GM23338 (cell line): ENCODE measurements at regions not wholly inside any gene's neighbourhood (a gene's known extent, or its start where the extent isn't known, plus 50 kb on each side); places are given as distances from the start of the nearest gene placed in this dataset.

ENCODE experiments used
- CREB1 ChIP-seq: fragments of 250-450 bp; sonication (Bioruptor Pico); IDR thresholded peaks from 2 replicates; pipeline ENCODE4 v1.5.0; 2020; ENCODE audit warnings: low read depth, mild to moderate bottlenecking, moderate library complexity
- EZH2 ChIP-seq: fragments of 200-600 bp; sonication (generic); IDR thresholded peaks from one replicate; pipeline ENCODE4 v1.8.0; 2017; ENCODE audit warnings: antibody characterized with exemption, mild to moderate bottlenecking, low read depth; ENCODE audit not compliant: unreplicated experiment
- EZH2phosphoT487 ChIP-seq: fragments of 200-600 bp; sonication (generic); IDR thresholded peaks from one replicate; pipeline ENCODE4 v1.8.1; 2018; ENCODE audit warnings: antibody characterized with exemption; ENCODE audit not compliant: unreplicated experiment
- JUNB ChIP-seq: IDR thresholded peaks from one replicate; pipeline ENCODE4 v1.6.1; 2016; ENCODE audit warnings: antibody characterized with exemption; ENCODE audit not compliant: unreplicated experiment
- POLR2AphosphoS5 ChIP-seq: IDR thresholded peaks from 2 replicates; pipeline ENCODE4 v1.6.1; 2016; ENCODE audit warnings: antibody characterized with exemption, low read depth
- STAT1 ChIP-seq: IDR thresholded peaks from one replicate; pipeline ENCODE4 v1.6.1; 2016; ENCODE audit warnings: antibody characterized with exemption; ENCODE audit not compliant: unreplicated experiment
- TF ChIP-seq, protein P1 (sequence below), 2 experiments: fragments of 200-600 bp in 1 of 2; sonication (generic) in 1 of 2; conservative IDR thresholded peaks; 2 replicates each; pipeline versions ENCODE4 v1.5.1 to v1.6.1; 2016 to 2017; ENCODE audit warnings: antibody characterized with exemption in 2 of 2, low read depth in 2 of 2, mild to moderate bottlenecking in 2 of 2, moderate library complexity in 1 of 2
- TF ChIP-seq, protein P2 (sequence below): fragments of 250-450 bp; sonication (Bioruptor Pico); IDR thresholded peaks from 2 replicates; pipeline ENCODE4 v1.5.0; 2020; ENCODE audit warnings: mild to moderate bottlenecking, moderate library complexity
- TF ChIP-seq, protein P3 (sequence below): IDR thresholded peaks from one replicate; pipeline ENCODE4 v1.6.1; 2018; ENCODE audit warnings: antibody characterized with exemption; ENCODE audit not compliant: unreplicated experiment
- TF ChIP-seq, protein P4 (sequence below): IDR thresholded peaks from 2 replicates; pipeline ENCODE4 v1.6.1; 2016; ENCODE audit warnings: antibody characterized with exemption

DNA sequence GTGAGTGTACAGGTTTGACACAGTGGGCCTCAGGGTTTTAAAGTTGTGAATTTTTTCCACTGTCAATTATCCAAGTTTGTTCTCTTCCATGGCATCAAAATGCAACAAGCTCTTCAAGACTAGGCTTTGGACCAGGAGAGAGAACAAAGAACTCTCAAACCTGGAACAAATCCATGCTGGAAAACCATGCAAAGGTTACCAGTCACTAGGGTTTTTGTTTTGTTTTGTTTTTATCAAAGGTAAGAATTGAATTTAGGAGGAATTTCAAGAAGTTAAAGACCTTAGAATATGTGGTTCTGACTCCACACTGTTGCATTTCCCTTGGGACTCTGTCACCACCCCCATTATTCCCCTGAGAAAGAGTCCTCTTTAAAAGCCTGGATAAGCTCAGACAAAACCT, 191.1 kb upstream of the PIK3R1 start:
- TF ChIP-seq, protein P1, sequence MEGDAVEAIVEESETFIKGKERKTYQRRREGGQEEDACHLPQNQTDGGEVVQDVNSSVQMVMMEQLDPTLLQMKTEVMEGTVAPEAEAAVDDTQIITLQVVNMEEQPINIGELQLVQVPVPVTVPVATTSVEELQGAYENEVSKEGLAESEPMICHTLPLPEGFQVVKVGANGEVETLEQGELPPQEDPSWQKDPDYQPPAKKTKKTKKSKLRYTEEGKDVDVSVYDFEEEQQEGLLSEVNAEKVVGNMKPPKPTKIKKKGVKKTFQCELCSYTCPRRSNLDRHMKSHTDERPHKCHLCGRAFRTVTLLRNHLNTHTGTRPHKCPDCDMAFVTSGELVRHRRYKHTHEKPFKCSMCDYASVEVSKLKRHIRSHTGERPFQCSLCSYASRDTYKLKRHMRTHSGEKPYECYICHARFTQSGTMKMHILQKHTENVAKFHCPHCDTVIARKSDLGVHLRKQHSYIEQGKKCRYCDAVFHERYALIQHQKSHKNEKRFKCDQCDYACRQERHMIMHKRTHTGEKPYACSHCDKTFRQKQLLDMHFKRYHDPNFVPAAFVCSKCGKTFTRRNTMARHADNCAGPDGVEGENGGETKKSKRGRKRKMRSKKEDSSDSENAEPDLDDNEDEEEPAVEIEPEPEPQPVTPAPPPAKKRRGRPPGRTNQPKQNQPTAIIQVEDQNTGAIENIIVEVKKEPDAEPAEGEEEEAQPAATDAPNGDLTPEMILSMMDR (conservative IDR thresholded peaks at IDR 0.05; ENCODE audit: low read depth in 2 of 2): no peak
- no peak for TF ChIP-seq CREB1 (CRISPR knock-in tag)
- no peak for TF ChIP-seq POLR2AphosphoS5
- TF ChIP-seq EZH2: no peak
- TF ChIP-seq, protein P2, sequence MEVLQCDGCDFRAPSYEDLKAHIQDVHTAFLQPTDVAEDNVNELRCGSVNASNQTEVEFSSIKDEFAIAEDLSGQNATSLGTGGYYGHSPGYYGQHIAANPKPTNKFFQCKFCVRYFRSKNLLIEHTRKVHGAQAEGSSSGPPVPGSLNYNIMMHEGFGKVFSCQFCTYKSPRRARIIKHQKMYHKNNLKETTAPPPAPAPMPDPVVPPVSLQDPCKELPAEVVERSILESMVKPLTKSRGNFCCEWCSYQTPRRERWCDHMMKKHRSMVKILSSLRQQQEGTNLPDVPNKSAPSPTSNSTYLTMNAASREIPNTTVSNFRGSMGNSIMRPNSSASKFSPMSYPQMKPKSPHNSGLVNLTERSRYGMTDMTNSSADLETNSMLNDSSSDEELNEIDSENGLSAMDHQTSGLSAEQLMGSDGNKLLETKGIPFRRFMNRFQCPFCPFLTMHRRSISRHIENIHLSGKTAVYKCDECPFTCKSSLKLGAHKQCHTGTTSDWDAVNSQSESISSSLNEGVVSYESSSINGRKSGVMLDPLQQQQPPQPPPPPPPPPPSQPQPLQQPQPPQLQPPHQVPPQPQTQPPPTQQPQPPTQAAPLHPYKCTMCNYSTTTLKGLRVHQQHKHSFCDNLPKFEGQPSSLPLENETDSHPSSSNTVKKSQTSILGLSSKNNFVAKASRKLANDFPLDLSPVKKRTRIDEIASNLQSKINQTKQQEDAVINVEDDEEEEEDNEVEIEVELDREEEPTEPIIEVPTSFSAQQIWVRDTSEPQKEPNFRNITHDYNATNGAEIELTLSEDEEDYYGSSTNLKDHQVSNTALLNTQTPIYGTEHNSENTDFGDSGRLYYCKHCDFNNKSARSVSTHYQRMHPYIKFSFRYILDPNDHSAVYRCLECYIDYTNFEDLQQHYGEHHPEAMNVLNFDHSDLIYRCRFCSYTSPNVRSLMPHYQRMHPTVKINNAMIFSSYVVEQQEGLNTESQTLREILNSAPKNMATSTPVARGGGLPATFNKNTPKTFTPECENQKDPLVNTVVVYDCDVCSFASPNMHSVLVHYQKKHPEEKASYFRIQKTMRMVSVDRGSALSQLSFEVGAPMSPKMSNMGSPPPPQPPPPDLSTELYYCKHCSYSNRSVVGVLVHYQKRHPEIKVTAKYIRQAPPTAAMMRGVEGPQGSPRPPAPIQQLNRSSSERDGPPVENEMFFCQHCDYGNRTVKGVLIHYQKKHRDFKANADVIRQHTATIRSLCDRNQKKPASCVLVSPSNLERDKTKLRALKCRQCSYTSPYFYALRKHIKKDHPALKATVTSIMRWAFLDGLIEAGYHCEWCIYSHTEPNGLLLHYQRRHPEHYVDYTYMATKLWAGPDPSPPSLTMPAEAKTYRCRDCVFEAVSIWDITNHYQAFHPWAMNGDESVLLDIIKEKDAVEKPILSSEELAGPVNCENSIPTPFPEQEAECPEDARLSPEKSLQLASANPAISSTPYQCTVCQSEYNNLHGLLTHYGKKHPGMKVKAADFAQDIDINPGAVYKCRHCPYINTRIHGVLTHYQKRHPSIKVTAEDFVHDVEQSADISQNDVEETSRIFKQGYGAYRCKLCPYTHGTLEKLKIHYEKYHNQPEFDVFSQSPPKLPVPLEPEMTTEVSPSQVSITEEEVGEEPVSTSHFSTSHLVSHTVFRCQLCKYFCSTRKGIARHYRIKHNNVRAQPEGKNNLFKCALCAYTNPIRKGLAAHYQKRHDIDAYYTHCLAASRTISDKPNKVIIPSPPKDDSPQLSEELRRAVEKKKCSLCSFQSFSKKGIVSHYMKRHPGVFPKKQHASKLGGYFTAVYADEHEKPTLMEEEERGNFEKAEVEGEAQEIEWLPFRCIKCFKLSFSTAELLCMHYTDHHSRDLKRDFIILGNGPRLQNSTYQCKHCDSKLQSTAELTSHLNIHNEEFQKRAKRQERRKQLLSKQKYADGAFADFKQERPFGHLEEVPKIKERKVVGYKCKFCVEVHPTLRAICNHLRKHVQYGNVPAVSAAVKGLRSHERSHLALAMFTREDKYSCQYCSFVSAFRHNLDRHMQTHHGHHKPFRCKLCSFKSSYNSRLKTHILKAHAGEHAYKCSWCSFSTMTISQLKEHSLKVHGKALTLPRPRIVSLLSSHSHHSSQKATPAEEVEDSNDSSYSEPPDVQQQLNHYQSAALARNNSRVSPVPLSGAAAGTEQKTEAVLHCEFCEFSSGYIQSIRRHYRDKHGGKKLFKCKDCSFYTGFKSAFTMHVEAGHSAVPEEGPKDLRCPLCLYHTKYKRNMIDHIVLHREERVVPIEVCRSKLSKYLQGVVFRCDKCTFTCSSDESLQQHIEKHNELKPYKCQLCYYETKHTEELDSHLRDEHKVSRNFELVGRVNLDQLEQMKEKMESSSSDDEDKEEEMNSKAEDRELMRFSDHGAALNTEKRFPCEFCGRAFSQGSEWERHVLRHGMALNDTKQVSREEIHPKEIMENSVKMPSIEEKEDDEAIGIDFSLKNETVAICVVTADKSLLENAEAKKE: no peak
- no peak for TF ChIP-seq JUNB
- TF ChIP-seq, protein P3, sequence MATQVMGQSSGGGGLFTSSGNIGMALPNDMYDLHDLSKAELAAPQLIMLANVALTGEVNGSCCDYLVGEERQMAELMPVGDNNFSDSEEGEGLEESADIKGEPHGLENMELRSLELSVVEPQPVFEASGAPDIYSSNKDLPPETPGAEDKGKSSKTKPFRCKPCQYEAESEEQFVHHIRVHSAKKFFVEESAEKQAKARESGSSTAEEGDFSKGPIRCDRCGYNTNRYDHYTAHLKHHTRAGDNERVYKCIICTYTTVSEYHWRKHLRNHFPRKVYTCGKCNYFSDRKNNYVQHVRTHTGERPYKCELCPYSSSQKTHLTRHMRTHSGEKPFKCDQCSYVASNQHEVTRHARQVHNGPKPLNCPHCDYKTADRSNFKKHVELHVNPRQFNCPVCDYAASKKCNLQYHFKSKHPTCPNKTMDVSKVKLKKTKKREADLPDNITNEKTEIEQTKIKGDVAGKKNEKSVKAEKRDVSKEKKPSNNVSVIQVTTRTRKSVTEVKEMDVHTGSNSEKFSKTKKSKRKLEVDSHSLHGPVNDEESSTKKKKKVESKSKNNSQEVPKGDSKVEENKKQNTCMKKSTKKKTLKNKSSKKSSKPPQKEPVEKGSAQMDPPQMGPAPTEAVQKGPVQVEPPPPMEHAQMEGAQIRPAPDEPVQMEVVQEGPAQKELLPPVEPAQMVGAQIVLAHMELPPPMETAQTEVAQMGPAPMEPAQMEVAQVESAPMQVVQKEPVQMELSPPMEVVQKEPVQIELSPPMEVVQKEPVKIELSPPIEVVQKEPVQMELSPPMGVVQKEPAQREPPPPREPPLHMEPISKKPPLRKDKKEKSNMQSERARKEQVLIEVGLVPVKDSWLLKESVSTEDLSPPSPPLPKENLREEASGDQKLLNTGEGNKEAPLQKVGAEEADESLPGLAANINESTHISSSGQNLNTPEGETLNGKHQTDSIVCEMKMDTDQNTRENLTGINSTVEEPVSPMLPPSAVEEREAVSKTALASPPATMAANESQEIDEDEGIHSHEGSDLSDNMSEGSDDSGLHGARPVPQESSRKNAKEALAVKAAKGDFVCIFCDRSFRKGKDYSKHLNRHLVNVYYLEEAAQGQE: no peak
- TF ChIP-seq, protein P4, sequence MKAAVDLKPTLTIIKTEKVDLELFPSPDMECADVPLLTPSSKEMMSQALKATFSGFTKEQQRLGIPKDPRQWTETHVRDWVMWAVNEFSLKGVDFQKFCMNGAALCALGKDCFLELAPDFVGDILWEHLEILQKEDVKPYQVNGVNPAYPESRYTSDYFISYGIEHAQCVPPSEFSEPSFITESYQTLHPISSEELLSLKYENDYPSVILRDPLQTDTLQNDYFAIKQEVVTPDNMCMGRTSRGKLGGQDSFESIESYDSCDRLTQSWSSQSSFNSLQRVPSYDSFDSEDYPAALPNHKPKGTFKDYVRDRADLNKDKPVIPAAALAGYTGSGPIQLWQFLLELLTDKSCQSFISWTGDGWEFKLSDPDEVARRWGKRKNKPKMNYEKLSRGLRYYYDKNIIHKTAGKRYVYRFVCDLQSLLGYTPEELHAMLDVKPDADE: no peak
- no peak for TF ChIP-seq EZH2phosphoT487
- no peak for TF ChIP-seq STAT1
